HEK293T (cell line): ENCODE measurements at regions not wholly inside any gene's neighbourhood (a gene's known extent, or its start where the extent isn't known, plus 50 kb on each side); places are given as distances from the start of the nearest gene placed in this dataset.

Source experiments
- FOXA1 ChIP-seq: fragments of 450-650 bp; IDR thresholded peaks from 2 replicates; pipeline ENCODE4 v1.6.1; 2016; ENCODE audit warnings: mild to moderate bottlenecking
- SP1 ChIP-seq: fragments of 450-650 bp; IDR thresholded peaks from 2 replicates; pipeline ENCODE4 v1.6.1; 2017
- SUZ12 ChIP-seq: fragments of 450-650 bp; IDR thresholded peaks from 2 replicates; pipeline ENCODE4 v1.6.1; 2016; ENCODE audit warnings: mild to moderate bottlenecking

DNA sequence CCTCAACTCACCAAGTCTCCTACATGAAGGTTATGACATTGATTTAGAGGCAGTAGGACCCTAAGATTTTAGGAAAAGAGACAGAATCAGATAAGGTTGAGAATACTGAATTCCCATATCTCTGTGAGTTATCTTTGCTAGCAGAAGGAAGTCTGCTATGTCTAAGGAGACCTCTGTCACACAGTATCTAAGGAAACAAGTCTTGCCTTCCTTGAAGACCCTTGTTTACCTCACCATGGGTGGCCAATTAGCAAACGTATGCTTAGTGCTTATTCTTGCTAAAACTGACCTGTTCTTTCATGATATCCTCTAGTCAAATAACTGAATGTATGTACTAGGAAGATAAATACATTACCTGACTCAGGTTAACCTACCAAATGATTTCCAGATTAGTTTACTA, 855.4 kb upstream of the SLITRK1 start:
- TF ChIP-seq FOXA1 (no peak), SUZ12 (no peak), SP1 (no peak)
